HG02642 (cell line): ENCODE measurements at regions not wholly inside any gene's neighbourhood (a gene's known extent, or its start where the extent isn't known, plus 50 kb on each side); places are given as distances from the start of the nearest gene placed in this dataset.
"Not testable (repeated sequence)": the region's sequence is repeated elsewhere in the genome, so short reads cannot be mapped to it uniquely, and the experiment has no call there.

Experiments used
- ATAC-seq: cut with Tn5 transposase; IDR thresholded peaks from one replicate; pipeline ENCODE4 v1.9.1; 2021; ENCODE audit warnings: mild to moderate bottlenecking; ENCODE audit not compliant: unreplicated experiment, poor library complexity

DNA sequence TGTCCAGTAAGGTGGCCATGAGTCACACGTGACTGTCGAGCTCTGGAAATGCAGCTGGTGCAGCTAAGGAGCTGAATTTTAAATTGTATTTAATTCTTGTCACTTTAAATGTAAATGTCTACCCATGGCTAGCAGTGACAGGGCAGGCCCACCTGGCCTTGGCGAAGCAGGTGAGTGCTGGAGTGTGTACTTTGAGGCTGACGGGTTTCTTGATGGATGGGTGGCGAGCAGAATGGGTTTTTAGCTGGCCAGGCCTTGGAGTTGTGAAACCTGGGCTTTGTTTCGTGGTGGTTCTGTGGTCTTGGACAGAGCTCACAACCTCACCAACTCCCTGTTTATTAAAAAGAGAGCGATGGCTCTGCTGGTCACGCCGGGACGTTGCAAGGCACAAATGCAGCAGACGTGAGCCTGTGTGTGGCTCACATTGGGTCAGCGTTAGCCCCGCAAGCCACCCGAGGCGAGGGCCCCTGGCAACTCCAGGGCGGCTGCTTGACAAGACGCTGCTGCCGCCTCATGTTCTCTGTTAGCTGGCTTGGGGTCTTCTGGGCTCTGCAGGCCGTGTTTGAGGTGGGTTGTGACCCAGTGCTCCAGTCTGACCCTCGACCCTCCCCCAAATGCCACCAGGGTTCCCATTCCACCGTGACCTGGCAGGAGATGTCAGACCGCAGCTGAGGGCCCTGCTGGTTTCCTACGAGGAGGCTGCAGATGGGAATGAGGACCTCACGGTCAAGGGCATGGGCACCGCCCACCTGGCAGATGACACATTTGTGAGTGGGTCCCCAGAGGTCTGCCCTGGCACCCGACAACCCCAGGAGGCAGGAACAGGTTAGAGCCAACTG lies 184.1 kb upstream of the ZNF469 start:
- ATAC-seq, result not testable (repeated sequence)

- ATAC-seq, result not testable (repeated sequence)
Observed at GRCh38 chr16:88199296-88200153, 183.2 kb upstream of the ZNF469 start.

- not testable (repeated sequence) for ATAC-seq
Observed at GRCh38 chr16:88200154-88200895, 182.4 kb upstream of the ZNF469 start.

DNA sequence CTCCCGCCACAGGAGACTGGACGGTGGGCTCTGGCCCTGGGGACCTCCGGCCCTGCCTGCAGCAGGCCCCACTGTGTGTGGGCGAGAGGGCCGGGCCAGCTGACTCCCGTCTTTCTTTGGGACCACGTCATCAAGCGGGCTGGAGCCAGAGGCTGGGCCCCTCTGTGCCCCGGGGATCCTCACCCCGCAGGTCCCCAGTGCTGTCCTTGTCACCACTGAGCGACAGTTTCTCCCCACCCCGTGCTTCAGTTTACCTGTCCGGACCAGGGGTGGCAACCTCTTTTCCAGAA lies 181.9 kb upstream of the ZNF469 start:
- ATAC-seq, result no peak

GRCh38 chr16:88201611-88202010 lies 181.1 kb upstream of the ZNF469 start:
- ATAC-seq, result not testable (repeated sequence)

- no peak for ATAC-seq
Observed at GRCh38 chr16:88202207-88202745, 180.5 kb upstream of the ZNF469 start.

DNA sequence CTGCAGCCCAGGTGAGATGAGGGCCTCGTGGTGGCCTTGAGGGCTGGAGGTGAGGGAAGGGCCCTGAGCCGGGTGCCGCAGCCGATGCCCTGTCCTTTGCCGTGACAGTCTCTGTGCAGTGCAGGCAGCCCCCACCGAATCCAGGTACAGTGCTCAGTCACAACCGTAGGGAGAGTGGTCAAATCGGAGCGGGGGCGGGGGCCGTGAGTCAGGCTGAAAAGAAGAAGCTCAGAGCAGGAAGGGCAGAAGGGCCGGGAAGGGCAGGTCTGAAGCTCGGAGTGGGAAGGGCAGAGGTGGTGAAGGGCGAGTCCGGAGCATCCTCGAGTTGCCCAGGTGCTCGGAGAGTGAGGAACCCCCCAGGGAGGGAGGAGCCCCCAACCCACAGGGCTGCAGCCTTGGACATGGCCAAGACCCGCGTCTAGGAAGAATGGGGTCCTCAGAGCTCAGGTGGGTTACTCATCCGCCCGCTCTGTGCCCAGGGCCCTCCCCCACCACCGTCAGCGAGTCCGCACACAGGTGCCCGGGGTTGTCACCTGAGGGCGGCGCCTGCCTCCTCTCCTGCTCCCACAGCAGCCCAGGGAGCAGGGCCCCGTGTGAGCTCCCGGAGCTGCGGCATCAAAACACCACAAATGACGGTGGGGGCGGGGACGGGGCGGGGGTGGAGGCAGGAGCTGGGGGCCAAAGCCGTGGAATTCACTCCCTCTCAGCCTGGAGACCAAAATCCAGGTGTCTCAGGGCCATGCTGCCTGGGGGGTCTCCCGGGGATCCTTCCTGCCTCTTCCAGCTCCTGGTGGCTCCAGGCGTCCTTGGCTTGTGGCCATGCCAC lies 179.7 kb upstream of the ZNF469 start:
- not testable (repeated sequence) for ATAC-seq

DNA sequence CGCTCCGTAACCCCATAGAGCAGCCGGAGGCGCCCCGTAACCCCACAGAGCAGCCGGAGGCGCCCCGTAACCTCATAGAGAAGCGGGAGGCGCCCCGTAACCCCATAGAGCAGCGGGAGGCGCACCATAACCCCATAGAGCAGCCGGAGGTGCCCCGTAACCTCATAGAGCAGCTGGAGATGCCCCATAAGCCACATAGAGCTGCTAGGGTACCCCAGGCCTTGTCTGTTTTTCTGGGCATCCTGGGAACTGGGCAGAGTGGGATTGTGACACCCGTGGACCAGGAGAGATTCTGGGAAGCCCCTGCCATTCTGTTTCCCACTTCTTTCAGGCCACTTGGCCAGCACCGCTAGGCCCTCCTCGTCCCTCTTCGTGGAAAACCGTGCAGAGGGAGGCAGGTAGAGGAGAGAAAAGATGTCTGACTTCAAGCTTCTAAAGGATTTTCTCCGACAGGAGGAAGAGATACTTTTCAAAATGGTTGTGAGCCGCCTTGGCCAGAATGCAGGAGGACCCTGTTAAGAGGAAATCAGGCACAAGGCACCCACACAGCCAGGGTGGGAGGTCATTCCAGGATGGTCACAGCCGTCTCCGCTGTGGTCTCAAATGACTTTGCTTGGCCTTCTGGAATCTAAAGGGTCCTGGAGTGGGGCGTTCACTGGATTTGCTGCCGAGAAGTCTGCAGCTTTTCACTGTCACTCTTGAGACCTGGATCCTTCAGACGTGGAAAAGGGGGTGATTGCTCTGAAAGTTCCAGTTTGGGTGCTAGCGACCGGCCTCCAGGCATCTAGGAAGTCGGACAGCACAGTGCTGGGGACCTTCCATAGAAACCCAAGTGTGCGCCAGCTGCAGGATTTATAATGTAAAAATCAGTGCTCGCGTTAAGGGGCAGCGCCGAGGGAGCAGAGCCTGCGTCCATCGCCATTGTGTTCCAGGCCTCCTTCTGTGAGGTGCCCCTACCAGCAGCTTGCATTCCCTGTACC lies 178.3 kb upstream of the ZNF469 start:
- not testable (repeated sequence) for ATAC-seq

DNA sequence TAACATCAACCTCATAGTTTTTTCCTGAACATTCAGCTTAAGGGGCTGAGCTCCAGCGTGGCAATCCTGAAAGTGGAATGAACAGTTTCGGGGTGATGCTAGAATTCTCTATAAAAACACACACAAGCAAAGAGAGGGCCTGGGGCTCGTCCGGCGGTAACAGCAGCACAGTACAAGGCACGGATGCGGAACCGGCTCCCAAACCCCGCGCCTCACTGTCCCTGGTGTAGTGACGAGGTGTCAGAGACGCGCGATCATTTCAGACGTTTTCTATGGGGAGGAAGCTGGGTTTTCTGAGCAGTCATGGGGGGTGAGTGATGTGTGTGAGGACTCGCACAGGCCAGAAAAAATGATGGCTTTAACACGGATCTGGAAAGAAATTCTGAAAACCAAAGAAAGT lies 177.3 kb upstream of the ZNF469 start:
- not testable (repeated sequence) for ATAC-seq

DNA sequence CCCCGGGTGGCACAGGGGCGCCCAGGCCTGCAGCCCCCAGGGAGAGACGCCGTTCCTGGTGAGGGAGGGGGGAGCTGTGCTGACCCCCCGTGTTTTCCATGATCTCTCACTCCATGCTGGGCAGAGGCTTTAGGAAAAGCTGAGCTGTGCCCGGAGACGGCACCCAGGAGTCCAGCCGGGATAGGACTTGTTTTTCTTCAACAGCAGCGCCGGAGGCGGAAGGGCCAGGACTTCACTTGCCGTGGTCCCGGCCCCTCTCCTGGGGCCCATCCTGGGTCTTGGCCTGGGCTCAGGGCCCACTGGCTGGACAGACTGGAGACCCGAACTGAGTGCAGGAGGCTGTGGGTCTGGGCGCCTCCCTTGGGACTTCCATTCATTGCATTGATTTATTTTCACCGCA lies 176.8 kb upstream of the ZNF469 start:
- not testable (repeated sequence) for ATAC-seq

- ATAC-seq, result not testable (repeated sequence)
Observed at GRCh38 chr16:88206516-88206915, 176.2 kb upstream of the ZNF469 start.

DNA sequence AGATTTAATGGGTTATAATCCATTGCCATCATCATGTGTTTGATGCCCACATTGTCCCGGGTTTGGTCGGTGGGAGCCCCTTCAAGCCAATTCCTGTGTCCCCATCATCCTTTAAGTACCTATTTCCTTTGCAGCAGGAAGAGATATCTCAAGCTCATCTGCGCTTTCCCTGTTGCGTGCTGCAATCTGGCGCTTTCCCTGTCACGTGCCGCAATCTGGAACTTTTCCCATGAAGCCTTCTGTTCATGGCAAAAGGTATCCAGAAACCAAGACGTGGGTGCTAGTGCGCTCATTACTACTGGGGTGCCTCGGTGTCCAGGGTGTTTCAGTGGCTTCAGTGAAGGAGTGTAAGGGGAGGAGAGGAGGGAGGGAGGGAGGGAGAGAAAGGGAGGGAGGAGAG lies 174.6 kb upstream of the ZNF469 start:
- ATAC-seq, result no peak

GRCh38 chr16:88208776-88209175 lies 174.0 kb upstream of the ZNF469 start:
- not testable (repeated sequence) for ATAC-seq

DNA sequence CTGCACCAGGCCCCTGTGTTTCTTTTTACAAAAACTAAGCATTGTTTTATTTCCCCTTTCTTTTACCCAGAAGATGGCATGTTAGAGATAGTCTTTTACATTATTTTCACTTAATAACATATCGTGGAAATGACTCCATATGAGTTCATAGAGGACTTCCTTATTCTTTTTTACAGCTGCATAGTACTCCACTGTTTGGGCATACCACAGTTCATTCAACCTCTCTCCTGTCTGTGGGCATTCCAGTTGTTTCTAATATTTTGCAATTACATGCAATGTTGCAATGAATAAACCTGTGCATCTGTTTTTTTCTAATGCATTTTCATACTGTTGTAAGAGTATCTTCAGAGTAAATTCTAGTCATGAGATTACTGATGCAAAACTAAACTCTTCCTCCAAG lies 173.2 kb upstream of the ZNF469 start:
- ATAC-seq, result not testable (repeated sequence)

DNA sequence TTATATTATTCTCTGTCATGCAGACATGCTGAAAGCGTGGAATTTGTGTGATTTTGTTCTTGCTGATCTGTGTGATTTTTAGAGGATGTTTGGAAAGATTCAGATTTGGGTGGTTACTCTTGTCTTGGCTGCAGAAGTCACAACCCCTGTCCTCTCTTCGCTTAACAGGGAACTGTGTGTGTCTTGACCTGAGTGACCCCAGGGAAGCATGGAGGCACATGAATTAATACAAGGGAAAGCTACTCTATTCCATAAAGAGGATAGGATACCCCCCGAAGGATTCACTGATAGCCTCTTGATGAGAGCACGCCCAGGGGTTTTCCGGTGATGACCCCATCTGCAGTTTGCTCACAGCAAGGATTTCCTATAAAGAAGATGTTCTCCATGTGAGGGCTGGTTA lies 168.8 kb upstream of the ZNF469 start:
- ATAC-seq, result not testable (repeated sequence)

- not testable (repeated sequence) for ATAC-seq
Observed at GRCh38 chr16:88221001-88221761, 161.6 kb upstream of the ZNF469 start.

GRCh38 chr16:88223696-88224095 lies 159.1 kb upstream of the ZNF469 start:
- not testable (repeated sequence) for ATAC-seq
